ENCODE measurements at regions not wholly inside any gene's neighbourhood (a gene's known extent, or its start where the extent isn't known, plus 50 kb on each side); places are given as distances from the start of the nearest gene placed in this dataset.
"Not testable (repeated sequence)": the region's sequence is repeated elsewhere in the genome, so short reads cannot be mapped to it uniquely, and the experiment has no call there.

DNA sequence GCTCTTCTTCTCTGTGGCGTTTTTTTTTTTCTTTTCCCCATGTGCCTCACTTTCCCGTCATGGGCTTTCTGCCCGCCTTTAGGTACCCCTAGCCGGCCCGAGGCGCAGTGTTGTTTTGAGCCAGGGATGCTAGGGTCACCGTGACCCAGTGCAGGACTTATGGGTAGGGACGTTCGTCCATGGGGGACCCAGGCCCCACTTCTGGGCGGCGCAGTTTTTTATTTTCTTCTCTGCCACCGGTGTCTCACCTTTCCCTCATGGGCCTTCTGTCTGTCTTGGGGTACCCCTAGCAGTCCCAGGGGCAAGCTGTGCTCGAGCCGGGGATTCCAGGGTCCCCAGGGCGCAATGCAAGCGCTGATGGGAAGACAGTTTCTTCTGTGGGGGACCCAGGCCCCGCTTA, 3705.7 kb upstream of the OR11H1 start:
- TF ChIP-seq, protein P1, sequence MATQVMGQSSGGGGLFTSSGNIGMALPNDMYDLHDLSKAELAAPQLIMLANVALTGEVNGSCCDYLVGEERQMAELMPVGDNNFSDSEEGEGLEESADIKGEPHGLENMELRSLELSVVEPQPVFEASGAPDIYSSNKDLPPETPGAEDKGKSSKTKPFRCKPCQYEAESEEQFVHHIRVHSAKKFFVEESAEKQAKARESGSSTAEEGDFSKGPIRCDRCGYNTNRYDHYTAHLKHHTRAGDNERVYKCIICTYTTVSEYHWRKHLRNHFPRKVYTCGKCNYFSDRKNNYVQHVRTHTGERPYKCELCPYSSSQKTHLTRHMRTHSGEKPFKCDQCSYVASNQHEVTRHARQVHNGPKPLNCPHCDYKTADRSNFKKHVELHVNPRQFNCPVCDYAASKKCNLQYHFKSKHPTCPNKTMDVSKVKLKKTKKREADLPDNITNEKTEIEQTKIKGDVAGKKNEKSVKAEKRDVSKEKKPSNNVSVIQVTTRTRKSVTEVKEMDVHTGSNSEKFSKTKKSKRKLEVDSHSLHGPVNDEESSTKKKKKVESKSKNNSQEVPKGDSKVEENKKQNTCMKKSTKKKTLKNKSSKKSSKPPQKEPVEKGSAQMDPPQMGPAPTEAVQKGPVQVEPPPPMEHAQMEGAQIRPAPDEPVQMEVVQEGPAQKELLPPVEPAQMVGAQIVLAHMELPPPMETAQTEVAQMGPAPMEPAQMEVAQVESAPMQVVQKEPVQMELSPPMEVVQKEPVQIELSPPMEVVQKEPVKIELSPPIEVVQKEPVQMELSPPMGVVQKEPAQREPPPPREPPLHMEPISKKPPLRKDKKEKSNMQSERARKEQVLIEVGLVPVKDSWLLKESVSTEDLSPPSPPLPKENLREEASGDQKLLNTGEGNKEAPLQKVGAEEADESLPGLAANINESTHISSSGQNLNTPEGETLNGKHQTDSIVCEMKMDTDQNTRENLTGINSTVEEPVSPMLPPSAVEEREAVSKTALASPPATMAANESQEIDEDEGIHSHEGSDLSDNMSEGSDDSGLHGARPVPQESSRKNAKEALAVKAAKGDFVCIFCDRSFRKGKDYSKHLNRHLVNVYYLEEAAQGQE (IDR thresholded peaks at IDR 0.05; ENCODE audit: low read depth, low read length): not testable (repeated sequence)
- TF ChIP-seq, protein P2, sequence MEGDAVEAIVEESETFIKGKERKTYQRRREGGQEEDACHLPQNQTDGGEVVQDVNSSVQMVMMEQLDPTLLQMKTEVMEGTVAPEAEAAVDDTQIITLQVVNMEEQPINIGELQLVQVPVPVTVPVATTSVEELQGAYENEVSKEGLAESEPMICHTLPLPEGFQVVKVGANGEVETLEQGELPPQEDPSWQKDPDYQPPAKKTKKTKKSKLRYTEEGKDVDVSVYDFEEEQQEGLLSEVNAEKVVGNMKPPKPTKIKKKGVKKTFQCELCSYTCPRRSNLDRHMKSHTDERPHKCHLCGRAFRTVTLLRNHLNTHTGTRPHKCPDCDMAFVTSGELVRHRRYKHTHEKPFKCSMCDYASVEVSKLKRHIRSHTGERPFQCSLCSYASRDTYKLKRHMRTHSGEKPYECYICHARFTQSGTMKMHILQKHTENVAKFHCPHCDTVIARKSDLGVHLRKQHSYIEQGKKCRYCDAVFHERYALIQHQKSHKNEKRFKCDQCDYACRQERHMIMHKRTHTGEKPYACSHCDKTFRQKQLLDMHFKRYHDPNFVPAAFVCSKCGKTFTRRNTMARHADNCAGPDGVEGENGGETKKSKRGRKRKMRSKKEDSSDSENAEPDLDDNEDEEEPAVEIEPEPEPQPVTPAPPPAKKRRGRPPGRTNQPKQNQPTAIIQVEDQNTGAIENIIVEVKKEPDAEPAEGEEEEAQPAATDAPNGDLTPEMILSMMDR (IDR thresholded peaks at IDR 0.05): not testable (repeated sequence)
- not testable (repeated sequence) for TF ChIP-seq EP300 (IDR thresholded peaks at IDR 0.05; ENCODE audit: borderline replicate concordance in 1 of 2, low read depth in 1 of 2, low read length in 1 of 2)
